KMS-11 (cell line): ENCODE measurements at regions not wholly inside any gene's neighbourhood (a gene's known extent, or its start where the extent isn't known, plus 50 kb on each side); places are given as distances from the start of the nearest gene placed in this dataset.

Experiments used
- H2AFZ ChIP-seq: fragments of 200-600 bp; sonication (generic); 2 replicates; pipeline ENCODE4 v1.6.1; 2016; ENCODE audit warnings: antibody characterized with exemption, mixed run types, low read depth
- H3K27ac ChIP-seq: fragments of 200-600 bp; sonication (generic); 2 replicates; pipeline ENCODE4 v1.6.1; 2016; ENCODE audit warnings: mild to moderate bottlenecking, mixed run types
- H3K27me3 ChIP-seq: fragments of 200-600 bp; sonication (generic); 2 replicates; pipeline ENCODE4 v1.6.1; 2017; ENCODE audit warnings: mild to moderate bottlenecking, low read depth, mixed run types, moderate library complexity; ENCODE audit not compliant: insufficient read depth
- H3K36me3 ChIP-seq: fragments of 200-600 bp; sonication (generic); 2 replicates; pipeline ENCODE4 v1.6.1; 2017; ENCODE audit warnings: mild to moderate bottlenecking, mixed run types; ENCODE audit not compliant: insufficient read depth
- H3K4me1 ChIP-seq: fragments of 200-600 bp; sonication (generic); 2 replicates; pipeline ENCODE4 v1.6.1; 2016; ENCODE audit warnings: mild to moderate bottlenecking, low read depth, mixed run types; ENCODE audit not compliant: poor library complexity, severe bottlenecking
- H3K4me2 ChIP-seq: fragments of 200-600 bp; sonication (generic); 2 replicates; pipeline ENCODE4 v1.7.0; 2016; ENCODE audit warnings: mild to moderate bottlenecking, mixed run types
- H3K4me3 ChIP-seq: fragments of 200-600 bp; sonication (generic); IDR thresholded peaks from 2 replicates; pipeline ENCODE4 v1.6.1; 2017; ENCODE audit warnings: low read depth, low read length, mixed read lengths; ENCODE audit not compliant: insufficient read depth
- H3K79me2 ChIP-seq: fragments of 200-600 bp; sonication (generic); 2 replicates; pipeline ENCODE4 v1.6.1; 2016; ENCODE audit warnings: low read depth, mixed run types; ENCODE audit not compliant: insufficient read depth
- H3K9ac ChIP-seq: fragments of 200-600 bp; sonication (generic); 2 replicates; pipeline ENCODE4 v1.6.1; 2016; ENCODE audit warnings: mild to moderate bottlenecking, mixed run types
- H4K20me1 ChIP-seq: fragments of 200-600 bp; sonication (generic); 2 replicates; pipeline ENCODE4 v1.6.1; 2016; ENCODE audit warnings: mild to moderate bottlenecking, mixed run types; ENCODE audit not compliant: insufficient read depth
- CTCF ChIP-seq: fragments of 200-600 bp; sonication (generic); conservative IDR thresholded peaks from 2 replicates; pipeline ENCODE4 v1.6.1; 2017; ENCODE audit warnings: low read depth, mild to moderate bottlenecking, antibody characterized with exemption, low read length, moderate library complexity, mixed read lengths

GRCh38 chr11:19313140-19313539 is 72.4 kb upstream of the E2F8 start:
- peaks cover 12% of the 10 kb centered on the region for H3K4me1 ChIP-seq
- no peaks in the 10 kb centered on the region for H3K79me2 ChIP-seq
- no peaks in the 10 kb centered on the region for H3K27me3 ChIP-seq
- no peaks in the 10 kb centered on the region for H4K20me1 ChIP-seq
- no peak overlapping the region for H2AFZ ChIP-seq
- no peak overlapping the region for H3K9ac ChIP-seq
- no peak overlapping the region for H3K27ac ChIP-seq
- H3K36me3 ChIP-seq, result no peaks in the 10 kb centered on the region
- no peak for TF ChIP-seq CTCF
- no peak overlapping the region for H3K4me3 ChIP-seq
- H3K4me2 ChIP-seq, result no peak overlapping the region

- Histone ChIP-seq H3K4me2 (peak overlapping the region; percentile 23; the same call in 1 of the 2 replicates), H3K79me2 (no peaks in the 10 kb centered on the region), H4K20me1 (no peaks in the 10 kb centered on the region), H3K36me3 (no peaks in the 10 kb centered on the region), H3K27ac (no peak overlapping the region), H3K4me1 (peaks cover 12% of the 10 kb centered on the region), H3K9ac (no peak overlapping the region), H3K4me3 (no peak overlapping the region), H2AFZ (peak overlapping the region; percentile 58), H3K27me3 (no peaks in the 10 kb centered on the region)
- TF ChIP-seq CTCF, result peak; percentile 97
These were observed 70.7 kb upstream of the E2F8 start for GRCh38 chr11:19311308-19312030.

GRCh38 chr11:19307498-19307897 is 66.8 kb upstream of the E2F8 start:
- Histone ChIP-seq H3K27ac (no peak overlapping the region), H2AFZ (no peak overlapping the region), H3K9ac (no peak overlapping the region), H3K4me3 (no peak overlapping the region), H3K27me3 (no peaks in the 10 kb centered on the region), H3K79me2 (no peaks in the 10 kb centered on the region), H4K20me1 (no peaks in the 10 kb centered on the region), H3K36me3 (no peaks in the 10 kb centered on the region), H3K4me1 (peaks cover 12% of the 10 kb centered on the region), H3K4me2 (no peak overlapping the region)
- no peak for TF ChIP-seq CTCF

GRCh38 chr11:19306179-19306944 is 65.6 kb upstream of the E2F8 start:
- peaks cover 5% of the 10 kb centered on the region for H3K4me1 ChIP-seq
- no peak for TF ChIP-seq CTCF
- no peak overlapping the region for H3K4me2 ChIP-seq
- H3K36me3 ChIP-seq, result no peaks in the 10 kb centered on the region
- no peak overlapping the region for H3K9ac ChIP-seq
- H2AFZ ChIP-seq, result no peak overlapping the region
- H3K79me2 ChIP-seq, result no peaks in the 10 kb centered on the region
- H3K4me3 ChIP-seq, result no peak overlapping the region
- H3K27ac ChIP-seq, result no peak overlapping the region
- H4K20me1 ChIP-seq, result no peaks in the 10 kb centered on the region
- H3K27me3 ChIP-seq, result no peaks in the 10 kb centered on the region
